D721Med (cell line): ENCODE measurements at regions not wholly inside any gene's neighbourhood (a gene's known extent, or its start where the extent isn't known, plus 50 kb on each side); places are given as distances from the start of the nearest gene placed in this dataset.
A peak's percentile ranks its signal among the peaks of the same experiment; 100 is the strongest.

Experiments
- DNase-seq: peaks from one replicate; pipeline ENCODE4 v3.0.0; 2011; ENCODE audit warnings: low spot score; ENCODE audit not compliant: insufficient read length
- FAIRE-seq: peaks from 2 replicates; lab custom pipeline; 2011; peaks lifted over from hg19 to GRCh38; lab: Jason Lieb, UNC
- CTCF ChIP-seq: IDR thresholded peaks from 2 replicates; pipeline ENCODE4 v1.5.1; 2012; ENCODE audit warnings: mild to moderate bottlenecking, control low read depth; ENCODE audit not compliant: insufficient read depth; ENCODE audit errors: missing control alignments

- DNase-seq = no peak
- FAIRE-seq = no peak
- TF ChIP-seq CTCF = no peak
Measured at GRCh38 chr13:86510792-86511191, 711.6 kb upstream of the SLITRK6 start.

- DNase-seq = no peak
- FAIRE-seq = peak; percentile 89
- no peak for TF ChIP-seq CTCF
Measured at GRCh38 chr13:86541461-86541860, 742.2 kb upstream of the SLITRK6 start.

GRCh38 chr13:86554066-86554465 lies 754.8 kb upstream of the SLITRK6 start:
- FAIRE-seq = no peak
- no peak for TF ChIP-seq CTCF
- no peak for DNase-seq

- DNase-seq (no peak), FAIRE-seq (peak; percentile 67)
- TF ChIP-seq CTCF = no peak
Measured at GRCh38 chr13:86559901-86560300, 760.7 kb upstream of the SLITRK6 start.

- no peak for TF ChIP-seq CTCF
- DNase-seq (no peak), FAIRE-seq (no peak)
Measured at GRCh38 chr13:86562866-86563265, 763.6 kb upstream of the SLITRK6 start.

- no peak for FAIRE-seq
- TF ChIP-seq CTCF = no peak
- DNase-seq = no peak
Measured at GRCh38 chr13:86563308-86563707, 764.1 kb upstream of the SLITRK6 start.

GRCh38 chr13:86567119-86567518 lies 767.9 kb upstream of the SLITRK6 start:
- FAIRE-seq = no peak
- peak; percentile 18 for TF ChIP-seq CTCF
- no peak for DNase-seq
